ENCODE measurements at regions not wholly inside any gene's neighbourhood (a gene's known extent, or its start where the extent isn't known, plus 50 kb on each side); places are given as distances from the start of the nearest gene placed in this dataset.

DNA sequence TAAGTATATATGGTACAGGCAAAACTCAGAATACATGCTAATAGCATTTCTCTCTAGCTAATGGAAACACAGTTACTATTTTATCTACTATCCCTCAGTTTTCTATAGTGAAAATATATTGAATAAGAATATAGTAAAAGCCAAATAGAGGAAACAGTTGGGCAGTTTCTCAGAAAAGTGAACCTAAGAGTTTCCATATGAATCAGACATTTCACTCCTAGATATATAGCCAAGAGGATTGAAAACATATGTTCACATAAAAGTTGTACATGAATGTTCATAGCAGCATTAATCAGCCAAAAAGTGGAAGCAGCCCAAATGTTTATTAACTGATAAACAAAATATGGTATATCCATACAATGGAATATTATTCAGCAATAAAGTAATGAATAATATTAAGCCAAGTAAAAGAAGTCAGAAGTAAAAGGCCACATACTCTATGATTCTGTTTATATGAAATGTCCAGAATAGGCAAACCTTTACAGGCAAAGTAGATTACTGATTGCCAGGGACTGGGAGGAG is 134.6 kb downstream of the CYB561 start:
- H3K9me3 Mint-ChIP-seq, result peaks cover 4% of the 10 kb centered on the region
- H3K36me3 Mint-ChIP-seq, result peaks cover 4% of the 10 kb centered on the region
- no peak for DNase-seq
- no peak overlapping the region for H3K4me3 Mint-ChIP-seq
- H3K27ac Mint-ChIP-seq, result no peak overlapping the region
- H3K27me3 Mint-ChIP-seq, result no peaks in the 10 kb centered on the region
- peaks cover 8% of the 10 kb centered on the region for H3K4me1 Mint-ChIP-seq

DNA sequence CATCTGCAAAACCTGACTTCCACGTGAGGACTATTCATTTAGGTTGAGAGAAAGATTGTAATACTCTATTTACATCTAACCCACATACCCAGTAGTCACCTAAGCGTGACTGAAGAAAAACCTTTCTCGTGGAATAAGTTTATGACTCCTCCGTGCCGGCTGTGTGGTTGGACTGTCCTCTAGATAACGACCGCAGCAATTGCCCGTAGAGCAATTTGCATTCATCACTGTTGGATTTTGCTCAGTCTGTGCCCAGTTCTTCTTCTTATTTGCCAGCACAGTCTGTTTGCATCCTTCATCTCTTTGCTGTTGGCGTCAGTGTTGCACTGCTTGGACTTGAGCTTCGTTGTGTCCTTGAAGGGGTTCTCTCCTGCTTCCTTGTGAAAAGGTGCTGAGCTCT is 131.3 kb downstream of the CYB561 start:
- no peak for DNase-seq
- no peak overlapping the region for H3K27ac Mint-ChIP-seq
- no peaks in the 10 kb centered on the region for H3K27me3 Mint-ChIP-seq
- H3K4me1 Mint-ChIP-seq, result peaks cover 5% of the 10 kb centered on the region
- H3K36me3 Mint-ChIP-seq, result peaks cover 6% of the 10 kb centered on the region
- H3K4me3 Mint-ChIP-seq, result no peak overlapping the region
- peaks cover 4% of the 10 kb centered on the region for H3K9me3 Mint-ChIP-seq

DNA sequence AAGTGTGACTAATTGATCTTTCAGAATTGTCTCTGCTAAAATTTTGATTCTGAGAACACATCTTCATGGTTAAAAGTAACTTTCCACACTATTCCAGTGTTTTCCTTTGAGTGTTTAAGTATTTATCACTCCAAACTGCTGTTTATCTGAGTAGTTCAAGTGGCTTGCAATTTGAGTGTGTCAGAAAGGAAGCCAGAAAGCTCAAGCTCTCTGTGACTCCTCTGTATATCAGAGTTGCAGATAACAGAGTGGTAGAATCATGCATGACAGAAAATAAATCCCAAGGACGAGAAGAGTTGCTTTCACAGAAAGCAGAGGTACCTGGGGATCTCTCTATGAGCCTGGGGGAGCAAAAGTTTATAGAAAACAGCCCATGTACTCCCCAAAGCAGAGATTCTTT is 130.0 kb downstream of the CYB561 start:
- H3K27ac Mint-ChIP-seq, result no peak overlapping the region
- no peak for DNase-seq
- H3K4me1 Mint-ChIP-seq, result peaks cover 5% of the 10 kb centered on the region
- no peak overlapping the region for H3K4me3 Mint-ChIP-seq
- H3K36me3 Mint-ChIP-seq, result peaks cover 4% of the 10 kb centered on the region
- peaks cover 4% of the 10 kb centered on the region for H3K9me3 Mint-ChIP-seq
- H3K27me3 Mint-ChIP-seq, result no peaks in the 10 kb centered on the region

DNA sequence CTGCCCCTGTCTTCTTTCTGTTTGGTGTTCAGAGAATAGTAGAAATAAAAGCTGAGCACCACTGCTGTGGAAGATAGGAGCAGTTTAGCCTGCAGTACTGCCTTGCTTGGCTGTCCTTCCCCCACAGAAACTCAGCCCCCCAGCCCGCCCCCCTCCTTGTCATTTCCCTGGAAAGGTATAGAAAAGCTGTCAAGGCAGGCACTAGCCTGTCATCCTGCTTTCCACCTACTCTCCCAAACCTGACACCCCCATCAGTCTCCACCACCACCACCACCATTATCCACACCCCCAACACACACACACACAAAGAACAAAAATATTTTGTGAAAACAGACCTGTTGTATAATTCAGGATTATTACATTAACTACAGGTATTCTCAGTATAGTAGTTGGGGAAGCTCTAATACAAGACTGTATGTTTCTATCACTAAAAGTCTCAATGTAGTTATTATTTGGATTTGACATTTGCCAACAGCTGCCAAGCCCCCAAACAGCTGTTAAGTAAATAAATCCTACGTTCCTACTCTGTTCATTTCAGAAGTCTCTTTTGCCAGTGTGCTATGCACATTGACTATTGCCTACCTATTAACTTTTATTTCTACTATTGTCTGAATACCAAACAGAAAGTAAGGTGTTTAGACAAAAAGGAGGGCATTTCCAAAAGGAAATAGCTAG is 128.8 kb downstream of the CYB561 start:
- H3K27ac Mint-ChIP-seq, result no peak overlapping the region

DNA sequence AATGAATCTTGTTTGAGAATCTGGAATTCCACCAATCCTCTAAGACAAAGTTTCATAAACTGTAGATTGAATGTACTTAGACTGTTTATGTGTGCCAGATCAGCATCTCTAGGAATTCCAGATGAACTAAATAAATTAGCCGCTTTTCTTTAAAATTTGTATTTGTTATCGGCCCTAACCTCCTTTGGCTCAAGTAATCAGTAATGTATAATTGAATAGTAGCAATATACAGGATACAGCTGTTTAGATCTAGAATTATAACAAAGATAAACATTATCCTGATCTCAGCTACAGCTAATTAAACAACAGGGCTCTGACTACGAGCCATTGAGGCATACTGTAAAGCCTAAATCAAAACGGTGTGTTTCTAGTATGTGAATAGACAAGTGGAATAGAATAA is 120.3 kb downstream of the CYB561 start:
- Mint-ChIP-seq H3K4me1 (no peaks in the 10 kb centered on the region), H3K9me3 (no peaks in the 10 kb centered on the region), H3K27ac (no peak overlapping the region), H3K4me3 (no peak overlapping the region), H3K27me3 (no peaks in the 10 kb centered on the region), H3K36me3 (peaks cover 6% of the 10 kb centered on the region)
- no peak for DNase-seq

More for the DNA sequence above, 128.8 kb downstream of the CYB561 start:
- Mint-ChIP-seq H3K9me3 (peaks cover under 1% of the 10 kb centered on the region), H3K27me3 (no peaks in the 10 kb centered on the region), H3K36me3 (peaks cover 4% of the 10 kb centered on the region), H3K4me3 (no peak overlapping the region), H3K4me1 (no peaks in the 10 kb centered on the region)
- DNase-seq, result no peak

DNA sequence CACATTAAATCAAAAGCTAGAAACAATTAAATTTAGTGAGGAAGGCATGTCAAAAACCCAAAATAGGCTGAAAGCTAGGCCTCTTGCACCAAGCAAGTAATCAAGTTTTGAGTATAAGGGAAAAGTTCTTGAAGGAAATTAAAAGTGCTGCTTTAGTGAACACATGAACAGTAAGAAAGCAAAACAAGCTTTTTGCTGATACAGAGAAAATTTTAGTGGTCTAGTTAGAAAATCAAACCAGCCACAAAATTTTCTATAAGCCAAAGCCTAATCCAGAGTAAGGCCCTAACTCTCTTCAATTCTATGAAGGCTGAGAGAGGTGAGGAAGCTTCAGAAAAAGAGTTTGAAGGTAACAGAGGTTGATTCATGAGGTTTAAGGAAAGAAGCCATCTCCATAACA is 116.2 kb downstream of the CYB561 start:
- Mint-ChIP-seq H3K27me3 (no peaks in the 10 kb centered on the region), H3K36me3 (peaks cover 6% of the 10 kb centered on the region), H3K27ac (no peak overlapping the region), H3K4me1 (no peaks in the 10 kb centered on the region), H3K4me3 (no peak overlapping the region), H3K9me3 (no peaks in the 10 kb centered on the region)
- DNase-seq, result no peak

DNA sequence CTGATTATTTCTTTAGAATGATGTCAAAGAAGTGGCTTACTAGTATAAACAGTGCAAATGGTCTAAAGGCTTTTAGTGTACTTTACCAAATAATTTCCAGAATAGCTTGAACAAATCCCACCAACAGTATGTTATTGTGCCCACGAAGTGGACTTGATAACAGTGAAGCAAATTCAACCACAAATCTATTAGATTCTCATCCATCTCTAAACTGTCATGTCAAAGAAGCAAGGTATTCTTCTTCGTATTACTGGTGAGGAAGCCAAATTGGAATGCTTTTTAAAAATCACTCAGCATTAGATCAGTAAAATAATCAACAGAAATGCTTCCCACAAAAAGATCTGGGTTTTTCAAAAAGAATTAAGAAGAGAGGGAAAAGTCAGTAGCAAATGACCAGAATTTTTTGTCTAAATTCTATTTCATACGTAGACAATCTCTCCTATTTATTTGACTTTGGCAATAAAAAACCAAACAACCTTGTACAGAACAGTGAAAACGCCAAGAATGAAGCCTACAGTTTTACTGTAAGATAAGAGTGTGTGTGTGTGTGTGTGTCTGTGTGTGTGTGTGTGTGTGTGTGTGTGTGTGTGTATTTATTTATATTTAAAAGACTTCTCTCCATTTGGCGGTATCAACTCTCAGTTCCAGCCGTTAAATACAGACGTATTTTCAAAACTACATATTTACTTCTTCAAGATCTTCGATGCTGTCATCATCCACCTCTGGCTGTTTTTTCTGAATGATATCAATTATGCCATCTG is 114.6 kb downstream of the CYB561 start:
- H3K27me3 Mint-ChIP-seq, result no peaks in the 10 kb centered on the region
- H3K36me3 Mint-ChIP-seq, result peaks cover 1% of the 10 kb centered on the region
- H3K27ac Mint-ChIP-seq, result no peak overlapping the region
- H3K9me3 Mint-ChIP-seq, result no peaks in the 10 kb centered on the region
- DNase-seq, result no peak
- no peaks in the 10 kb centered on the region for H3K4me1 Mint-ChIP-seq
- H3K4me3 Mint-ChIP-seq, result no peak overlapping the region

DNA sequence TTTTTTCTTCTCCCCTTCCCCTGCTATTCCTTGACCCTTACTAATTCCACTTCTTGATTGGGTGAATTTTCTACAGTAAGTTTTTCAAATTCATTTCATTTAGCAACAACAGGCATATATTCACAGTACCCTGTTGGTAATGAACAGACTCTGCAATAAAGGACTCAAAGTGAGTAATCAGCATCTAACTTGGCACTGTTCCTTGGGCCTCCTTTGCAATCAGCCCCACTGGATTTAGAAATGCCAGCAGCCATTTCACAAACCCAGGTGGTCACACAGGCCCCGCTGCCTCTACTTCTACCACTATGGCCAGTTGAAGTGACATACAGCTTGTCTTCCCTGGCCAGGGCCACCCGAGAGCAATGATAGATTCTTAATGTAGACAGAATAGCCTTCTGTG is 113.8 kb downstream of the CYB561 start:
- Mint-ChIP-seq H3K27me3 (no peaks in the 10 kb centered on the region), H3K36me3 (peaks cover 1% of the 10 kb centered on the region), H3K27ac (no peak overlapping the region), H3K4me1 (no peaks in the 10 kb centered on the region), H3K4me3 (no peak overlapping the region), H3K9me3 (no peaks in the 10 kb centered on the region)
- no peak for DNase-seq

DNA sequence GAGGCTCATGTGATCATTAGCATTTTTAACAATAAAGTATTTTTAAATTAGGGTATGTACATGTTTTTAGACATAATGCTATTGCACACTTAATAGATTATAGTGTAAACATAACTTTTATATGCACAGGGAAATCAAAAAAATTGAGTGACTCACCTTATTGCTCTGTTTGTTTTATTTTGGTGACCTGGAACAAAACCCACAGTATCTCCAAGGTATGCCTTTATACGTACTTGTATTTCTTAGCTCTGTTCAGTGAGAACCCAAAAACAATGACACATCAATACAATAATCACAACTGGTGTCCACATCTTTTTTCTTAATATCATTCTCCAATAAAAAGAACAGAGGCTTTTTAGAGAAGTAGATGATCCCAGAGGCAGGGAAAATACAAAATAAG is 112.2 kb downstream of the CYB561 start:
- Mint-ChIP-seq H3K9me3 (no peaks in the 10 kb centered on the region), H3K27ac (no peak overlapping the region), H3K36me3 (peaks cover 1% of the 10 kb centered on the region), H3K4me1 (no peaks in the 10 kb centered on the region), H3K27me3 (no peaks in the 10 kb centered on the region), H3K4me3 (no peak overlapping the region)
- no peak for DNase-seq

DNA sequence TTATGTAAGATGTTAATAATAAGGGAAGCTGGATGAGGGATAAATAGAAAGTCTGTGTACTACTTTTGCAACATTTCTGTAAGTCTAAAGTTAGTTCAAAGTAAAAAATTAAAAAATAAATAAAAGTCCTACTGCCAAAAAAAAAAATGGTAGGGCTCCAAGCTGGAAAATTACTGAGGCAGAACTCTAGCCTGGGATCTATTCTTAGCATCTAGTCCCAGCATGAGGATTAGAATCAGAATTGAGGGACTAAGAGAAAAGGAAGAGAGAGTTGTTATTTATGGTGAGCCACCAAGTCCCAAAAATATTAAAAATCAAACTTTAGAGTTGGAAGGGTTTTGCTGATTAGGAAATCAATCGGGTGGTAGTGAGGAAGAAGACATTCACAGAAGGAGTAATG is 110.3 kb downstream of the CYB561 start:
- Mint-ChIP-seq H3K27ac (no peak overlapping the region), H3K36me3 (no peaks in the 10 kb centered on the region), H3K4me3 (no peak overlapping the region), H3K4me1 (no peaks in the 10 kb centered on the region), H3K9me3 (no peaks in the 10 kb centered on the region), H3K27me3 (no peaks in the 10 kb centered on the region)
- DNase-seq, result no peak

DNA sequence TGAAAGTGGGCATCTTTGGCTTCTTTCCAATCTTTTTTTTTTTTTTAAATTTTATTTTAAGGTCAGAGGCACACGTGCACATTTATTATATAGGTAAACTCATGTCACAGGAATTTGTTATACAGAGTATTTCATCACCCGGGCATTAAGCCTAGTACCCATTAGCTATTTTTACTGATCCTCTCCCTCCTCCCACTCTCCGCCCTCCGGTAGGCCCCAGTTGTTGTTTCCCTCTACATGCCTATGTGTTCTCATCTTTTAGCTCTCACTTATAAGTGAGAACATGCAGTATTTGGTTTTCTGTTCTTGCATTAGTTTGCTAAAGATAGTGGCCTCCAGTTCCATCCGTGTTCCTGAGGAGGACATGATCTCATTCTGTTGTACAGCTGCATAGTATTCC is 108.5 kb downstream of the CYB561 start:
- Mint-ChIP-seq H3K27me3 (no peaks in the 10 kb centered on the region), H3K4me3 (no peak overlapping the region), H3K9me3 (no peaks in the 10 kb centered on the region), H3K27ac (no peak overlapping the region), H3K36me3 (peaks cover 4% of the 10 kb centered on the region), H3K4me1 (no peaks in the 10 kb centered on the region)
- DNase-seq, result no peak

DNA sequence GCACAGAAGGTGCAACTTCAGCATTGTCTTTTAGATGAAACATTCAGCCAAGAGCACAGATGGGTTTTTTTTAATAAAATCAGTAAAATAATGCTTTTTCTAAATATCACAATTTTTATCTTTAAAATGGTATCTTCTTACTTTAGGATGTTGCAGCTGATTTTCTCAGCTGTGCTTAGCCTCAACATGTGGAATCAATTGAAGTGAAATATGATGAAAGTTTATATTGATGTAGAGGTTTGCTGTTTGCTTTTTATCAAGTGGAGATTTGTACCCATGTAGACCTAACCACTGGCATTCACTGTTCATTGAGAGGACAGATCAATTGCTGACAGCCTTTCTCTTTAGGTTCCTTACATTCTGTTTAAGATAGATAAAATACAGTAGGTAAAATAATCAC is 107.8 kb downstream of the CYB561 start:
- H3K4me3 Mint-ChIP-seq, result no peak overlapping the region
- H3K9me3 Mint-ChIP-seq, result no peaks in the 10 kb centered on the region
- no peaks in the 10 kb centered on the region for H3K27me3 Mint-ChIP-seq
- no peak overlapping the region for H3K27ac Mint-ChIP-seq
- DNase-seq, result no peak
- no peaks in the 10 kb centered on the region for H3K4me1 Mint-ChIP-seq
- peaks cover 4% of the 10 kb centered on the region for H3K36me3 Mint-ChIP-seq

DNA sequence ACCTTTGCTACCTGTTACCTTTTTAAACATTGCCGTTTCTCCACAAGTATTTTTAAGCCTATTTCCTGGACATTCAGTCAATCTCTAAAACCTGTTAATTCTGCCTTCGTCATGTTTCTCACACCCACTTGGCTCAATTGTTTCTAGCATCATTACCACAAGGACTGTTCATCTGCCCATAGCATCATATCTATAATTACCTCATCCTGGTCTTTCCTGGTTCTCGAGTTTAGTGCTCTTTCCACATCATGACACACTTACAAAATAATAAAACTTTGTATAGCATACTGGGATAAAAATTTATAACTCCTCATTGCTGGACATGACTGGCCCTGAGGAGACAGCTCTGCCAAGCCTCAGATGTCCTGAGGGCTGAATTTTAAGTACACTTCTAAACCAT is 104.8 kb downstream of the CYB561 start:
- no peaks in the 10 kb centered on the region for H3K27me3 Mint-ChIP-seq
- peaks cover 6% of the 10 kb centered on the region for H3K36me3 Mint-ChIP-seq
- no peaks in the 10 kb centered on the region for H3K9me3 Mint-ChIP-seq
- H3K27ac Mint-ChIP-seq, result no peak overlapping the region
- no peak for DNase-seq
- no peak overlapping the region for H3K4me3 Mint-ChIP-seq
- no peaks in the 10 kb centered on the region for H3K4me1 Mint-ChIP-seq

DNA sequence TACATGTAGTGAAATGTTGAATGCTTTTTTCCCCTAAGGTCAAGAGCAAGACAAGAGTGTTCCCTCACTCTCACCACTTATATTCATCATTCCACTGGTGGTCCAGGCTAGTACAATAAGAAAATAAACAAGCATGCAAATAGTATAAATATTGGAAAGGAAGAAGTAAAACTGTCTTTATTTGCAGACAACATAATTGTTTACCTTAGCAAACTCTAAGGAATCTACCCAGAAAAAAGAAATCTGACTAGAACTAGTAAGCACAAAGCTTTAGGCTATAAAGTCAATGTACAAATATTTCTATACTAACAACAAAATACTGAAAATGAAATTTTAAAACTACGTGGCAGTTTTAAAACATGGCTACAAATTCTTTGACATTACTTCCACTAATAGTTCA is 101.7 kb downstream of the CYB561 start:
- no peak for DNase-seq
- Mint-ChIP-seq H3K4me3 (no peak overlapping the region), H3K9me3 (no peaks in the 10 kb centered on the region), H3K27ac (no peak overlapping the region), H3K36me3 (peaks cover 6% of the 10 kb centered on the region), H3K27me3 (no peaks in the 10 kb centered on the region), H3K4me1 (peaks cover 4% of the 10 kb centered on the region)

DNA sequence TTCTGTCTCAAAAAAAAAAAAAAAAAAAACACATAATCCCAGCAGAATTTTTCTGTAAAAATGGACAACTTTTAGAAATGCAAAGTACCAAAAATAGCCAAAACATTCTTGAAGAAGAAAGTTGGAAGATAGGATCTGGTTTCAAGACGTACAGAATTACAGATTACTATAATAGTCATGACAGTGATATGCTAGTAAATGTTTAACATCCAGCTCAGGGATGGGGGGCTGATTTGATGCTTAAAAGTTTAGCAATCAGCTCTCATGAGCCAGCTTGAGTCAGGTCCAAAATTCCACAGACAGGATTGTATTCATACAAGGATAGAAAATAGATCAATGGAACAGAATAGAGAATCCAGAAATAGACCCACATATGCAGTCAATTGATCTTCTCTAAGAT is 100.5 kb downstream of the CYB561 start:
- DNase-seq, result no peak
- Mint-ChIP-seq H3K4me3 (no peak overlapping the region), H3K9me3 (no peaks in the 10 kb centered on the region), H3K27ac (no peak overlapping the region), H3K36me3 (peaks cover 6% of the 10 kb centered on the region), H3K27me3 (no peaks in the 10 kb centered on the region), H3K4me1 (peaks cover 4% of the 10 kb centered on the region)

DNA sequence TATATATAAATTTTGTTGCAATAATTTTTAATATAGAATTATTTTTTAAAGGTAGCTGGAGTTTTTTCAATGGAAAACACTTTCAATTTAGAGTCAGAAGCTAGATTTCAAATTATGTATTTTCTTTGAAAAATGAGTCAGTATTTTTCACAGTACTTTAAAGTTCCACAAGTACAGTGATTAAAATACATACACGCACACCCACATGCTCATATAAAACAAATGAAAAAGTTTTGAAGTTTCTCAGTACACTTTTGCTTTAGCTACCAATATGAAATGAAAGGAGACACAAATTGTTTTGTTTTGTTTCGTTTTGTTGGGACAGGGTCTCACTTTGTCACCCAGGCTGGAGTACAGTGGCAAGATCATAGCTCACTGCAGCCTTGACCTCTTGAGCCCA is 98.6 kb downstream of the CYB561 start:
- H3K4me3 Mint-ChIP-seq, result no peak overlapping the region
- H3K27ac Mint-ChIP-seq, result no peak overlapping the region
- peaks cover 4% of the 10 kb centered on the region for H3K4me1 Mint-ChIP-seq
- H3K36me3 Mint-ChIP-seq, result peaks cover 2% of the 10 kb centered on the region
- DNase-seq, result no peak
- no peaks in the 10 kb centered on the region for H3K27me3 Mint-ChIP-seq
- H3K9me3 Mint-ChIP-seq, result no peaks in the 10 kb centered on the region
